PC-3 (cell line): ENCODE measurements at regions not wholly inside any gene's neighbourhood (a gene's known extent, or its start where the extent isn't known, plus 50 kb on each side); places are given as distances from the start of the nearest gene placed in this dataset.

Experiments
- ATAC-seq: fragments of 200-7000 bp; cut with Tn5 transposase; 2 replicates; pipeline ENCODE4 v1.9.1; 2020; ENCODE audit warnings: mild to moderate bottlenecking, moderate library complexity
- BruUV-seq: library from RNA; stranded (reverse); fragments of 400-500 nt; replicated peaks from 2 replicates; lab custom pipeline; 2021; lab: Mats Ljungman, UMichigan
- CTCF ChIA-PET: fragments of 300-600 bp; sonication (Branson Sonifier 250); formaldehyde crosslinking; loops from one replicate; lab custom pipeline; 2022; ENCODE audit warnings: antibody characterized with exemption; lab: Charles Lee
- POLR2A ChIA-PET: fragments of 300-600 bp; sonication (Branson Sonifier 250); formaldehyde crosslinking; loops from one replicate; lab custom pipeline; 2022; ENCODE audit warnings: antibody characterized with exemption; ENCODE audit not compliant: unreplicated experiment; lab: Charles Lee
- DNase-seq: peaks from one replicate; pipeline ENCODE4 v3.0.0-alpha.2; 2015
- H2AFZ ChIP-seq: fragments of 300-600 bp; sonication (generic); 2 replicates; pipeline ENCODE4 v1.6.0; 2016; ENCODE audit warnings: antibody characterized with exemption, low read length
- H3F3A ChIP-seq: fragments of 300-600 bp; sonication (generic); one replicate; pipeline ENCODE4 v1.6.0; 2017; ENCODE audit warnings: antibody characterized with exemption, low read length, control low read depth, mild to moderate bottlenecking; ENCODE audit not compliant: unreplicated experiment
- H3K27ac ChIP-seq: fragments of 300-600 bp; sonication (generic); 2 replicates; pipeline ENCODE4 v1.5.1; 2016; ENCODE audit warnings: mild to moderate bottlenecking, low read length
- H3K27me3 ChIP-seq: fragments of 300-600 bp; sonication (generic); 2 replicates; pipeline ENCODE4 v1.6.1; 2016; ENCODE audit warnings: low read length, mixed read lengths
- H3K36me3 ChIP-seq: fragments of 300-600 bp; sonication (generic); 2 replicates; pipeline ENCODE4 v1.6.1; 2016; ENCODE audit warnings: low read depth, mixed run types, low read length, mixed read lengths
- H3K4me1 ChIP-seq: fragments of 300-600 bp; sonication (generic); 2 replicates; pipeline ENCODE4 v1.5.1; 2016; ENCODE audit warnings: low read length; ENCODE audit not compliant: insufficient read depth
- H3K4me2 ChIP-seq: fragments of 300-600 bp; sonication (generic); 2 replicates; pipeline ENCODE4 v1.6.0; 2016; ENCODE audit warnings: low read length
- H3K4me3 ChIP-seq: fragments of 300-600 bp; sonication (generic); 2 replicates; pipeline ENCODE4 v1.5.1; 2016; ENCODE audit warnings: mild to moderate bottlenecking, low read length, mixed read lengths
- H3K79me2 ChIP-seq: fragments of 300-600 bp; sonication (generic); 2 replicates; pipeline ENCODE4 v1.6.1; 2017; ENCODE audit warnings: low read length, mixed read lengths
- H3K9ac ChIP-seq: fragments of 300-600 bp; sonication (generic); 2 replicates; pipeline ENCODE4 v1.6.0; 2016; ENCODE audit warnings: mild to moderate bottlenecking, low read length
- H3K9me2 ChIP-seq: fragments of 300-600 bp; sonication (generic); replicated peaks from 2 replicates; pipeline ENCODE4 v1.6.1; 2016; ENCODE audit warnings: mixed run types, low read length, mixed read lengths
- H3K9me3 ChIP-seq: fragments of 300-600 bp; sonication (generic); 2 replicates; pipeline ENCODE4 v1.6.1; 2016; ENCODE audit warnings: low read length, mixed read lengths
- H4K20me1 ChIP-seq: fragments of 300-600 bp; sonication (generic); 2 replicates; pipeline ENCODE4 v1.6.1; 2016; ENCODE audit warnings: low read length, mixed read lengths
- CTCF ChIP-seq: fragments of 300-600 bp; sonication (generic); conservative IDR thresholded peaks from 2 replicates; pipeline ENCODE4 v1.5.1; 2017; ENCODE audit warnings: antibody characterized with exemption, low read depth, mild to moderate bottlenecking, low read length
- EZH2 ChIP-seq: fragments of 300-600 bp; sonication (generic); IDR thresholded peaks from one replicate; pipeline ENCODE4 v1.6.1; 2017; ENCODE audit warnings: antibody characterized with exemption, mild to moderate bottlenecking, low read length; ENCODE audit not compliant: unreplicated experiment
- EZH2phosphoT487 ChIP-seq: fragments of 300-600 bp; sonication (generic); IDR thresholded peaks from 2 replicates; pipeline ENCODE4 v1.6.1; 2018; ENCODE audit warnings: mild to moderate bottlenecking, antibody characterized with exemption, low read length, borderline replicate concordance
- intact Hi-C: fragments of 100-400 bp; cut with micrococcal nuclease; formaldehyde crosslinking; loops from 2 replicates; pipeline ENCODE4 v1.9.0; 2023

- POLR2A ChIA-PET, result no interaction called here
Observed at GRCh38 chr2:41605914-41606313, 441.9 kb upstream of the PKDCC start.

GRCh38 chr2:41610501-41611190, 437.2 kb upstream of the PKDCC start:
- ATAC-seq, result no peak
- H3F3A ChIP-seq, result no peaks in the 10 kb centered on the region
- 0 out of 2 replicates have a peak, but pooled peaks cover 3% of the 10 kb centered on the region for H3K9me2 ChIP-seq
- H3K4me2 ChIP-seq, result no peak overlapping the region
- H3K27ac ChIP-seq, result no peak overlapping the region
- no peak overlapping the region for H3K9ac ChIP-seq
- H3K79me2 ChIP-seq, result no peaks in the 10 kb centered on the region
- no peaks in the 10 kb centered on the region for H3K9me3 ChIP-seq
- H3K4me3 ChIP-seq, result no peak overlapping the region
- POLR2A ChIA-PET, result no interaction called here
- CTCF ChIA-PET, result no interaction called here
- H4K20me1 ChIP-seq, result no peaks in the 10 kb centered on the region
- intact Hi-C loops, result no loop called here
- H2AFZ ChIP-seq, result no peak overlapping the region
- no peaks in the 10 kb centered on the region for H3K4me1 ChIP-seq
- BruUV-seq, result no TSS peak
- no peak for TF ChIP-seq EZH2
- TF ChIP-seq EZH2phosphoT487, result no peak
- no peak for TF ChIP-seq CTCF
- no peaks in the 10 kb centered on the region for H3K36me3 ChIP-seq
- no peak for DNase-seq
- H3K27me3 ChIP-seq, result peaks cover 52% of the 10 kb centered on the region

More at GRCh38 chr2:41605914-41606313, 441.9 kb upstream of the PKDCC start:
- no peak for ATAC-seq
- no peak overlapping the region for H2AFZ ChIP-seq
- no peak overlapping the region for H3K27ac ChIP-seq
- no peak overlapping the region for H3K9ac ChIP-seq
- H3K9me2 ChIP-seq, result no peaks in the 10 kb centered on the region
- no peaks in the 10 kb centered on the region for H3K4me1 ChIP-seq
- no peaks in the 10 kb centered on the region for H3K79me2 ChIP-seq
- H3F3A ChIP-seq, result no peaks in the 10 kb centered on the region
- intact Hi-C loops, result no loop called here
- TF ChIP-seq EZH2, result no peak
- TF ChIP-seq EZH2phosphoT487, result no peak
- no peak for TF ChIP-seq CTCF
- no peaks in the 10 kb centered on the region for H3K9me3 ChIP-seq
- no peaks in the 10 kb centered on the region for H3K36me3 ChIP-seq
- H3K27me3 ChIP-seq, result peaks cover 21% of the 10 kb centered on the region
- H4K20me1 ChIP-seq, result no peaks in the 10 kb centered on the region
- no peak overlapping the region for H3K4me2 ChIP-seq
- no peak overlapping the region for H3K4me3 ChIP-seq
- no TSS peak for BruUV-seq
- CTCF ChIA-PET, result no interaction called here
- no peak for DNase-seq

GRCh38 chr2:41618754-41619153, 429.1 kb upstream of the PKDCC start:
- intact Hi-C loops, result no loop called here
- Histone ChIP-seq H3K27ac (no peak overlapping the region), H3K9me2 (no peaks in the 10 kb centered on the region), H3K36me3 (no peaks in the 10 kb centered on the region), H3K9me3 (no peaks in the 10 kb centered on the region), H3K79me2 (no peaks in the 10 kb centered on the region), H2AFZ (no peak overlapping the region), H3F3A (no peaks in the 10 kb centered on the region), H3K9ac (no peak overlapping the region), H4K20me1 (no peaks in the 10 kb centered on the region), H3K27me3 (peaks cover 75% of the 10 kb centered on the region), H3K4me2 (no peak overlapping the region), H3K4me3 (no peak overlapping the region), H3K4me1 (no peaks in the 10 kb centered on the region)
- ChIA-PET CTCF (no interaction called here), POLR2A (no interaction called here)
- DNase-seq (no peak), ATAC-seq (no peak)
- no TSS peak for BruUV-seq
- TF ChIP-seq EZH2phosphoT487 (no peak), CTCF (no peak), EZH2 (no peak)
